GM18868 (cell line): ENCODE measurements at regions not wholly inside any gene's neighbourhood (a gene's known extent, or its start where the extent isn't known, plus 50 kb on each side); places are given as distances from the start of the nearest gene placed in this dataset.
"Not testable (repeated sequence)": the region's sequence is repeated elsewhere in the genome, so short reads cannot be mapped to it uniquely, and the experiment has no call there.

Source experiments
- ATAC-seq: cut with Tn5 transposase; IDR thresholded peaks from one replicate; pipeline ENCODE4 v1.9.1; 2021; ENCODE audit warnings: mild to moderate bottlenecking, moderate library complexity; ENCODE audit not compliant: unreplicated experiment

DNA sequence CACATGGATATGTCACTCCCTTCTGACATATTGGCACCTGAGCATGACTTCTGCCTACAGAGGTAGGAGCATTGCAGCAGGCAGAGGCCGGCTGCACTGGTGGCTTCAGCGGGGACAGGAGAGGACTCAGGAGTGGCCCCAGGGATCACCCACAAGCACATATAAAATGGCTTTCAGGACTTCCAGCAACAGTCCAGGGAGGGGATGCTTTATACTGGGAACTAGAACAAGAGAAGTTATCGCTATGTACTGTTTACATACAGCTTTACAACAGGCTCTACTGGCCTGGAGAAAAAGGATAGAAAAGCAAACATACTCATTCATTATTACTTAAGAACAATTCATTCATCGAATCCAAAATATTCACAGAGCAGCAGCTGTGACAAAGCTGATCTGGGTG lies 337.8 kb downstream of the THBS2 start:
- no peak for ATAC-seq

DNA sequence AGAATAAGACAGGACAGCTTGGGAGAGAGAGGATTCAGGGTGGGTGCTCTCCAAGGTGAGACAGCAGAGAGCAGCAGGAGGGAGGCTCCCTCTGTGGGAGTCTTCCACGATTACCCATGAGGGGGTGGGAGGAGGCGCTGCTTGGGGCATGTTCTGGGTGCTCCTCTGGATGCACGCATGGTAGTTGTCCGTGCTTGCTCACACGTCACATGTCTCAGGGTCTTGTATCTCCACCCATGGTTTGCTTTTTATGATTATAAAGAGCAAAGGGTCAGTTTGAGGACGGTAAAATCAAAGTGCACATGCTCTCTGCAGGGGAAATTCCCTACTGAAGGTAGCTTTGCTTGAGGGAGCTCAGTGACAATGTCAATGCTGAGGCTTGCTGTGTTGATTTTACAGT lies 338.4 kb downstream of the THBS2 start:
- no peak for ATAC-seq

DNA sequence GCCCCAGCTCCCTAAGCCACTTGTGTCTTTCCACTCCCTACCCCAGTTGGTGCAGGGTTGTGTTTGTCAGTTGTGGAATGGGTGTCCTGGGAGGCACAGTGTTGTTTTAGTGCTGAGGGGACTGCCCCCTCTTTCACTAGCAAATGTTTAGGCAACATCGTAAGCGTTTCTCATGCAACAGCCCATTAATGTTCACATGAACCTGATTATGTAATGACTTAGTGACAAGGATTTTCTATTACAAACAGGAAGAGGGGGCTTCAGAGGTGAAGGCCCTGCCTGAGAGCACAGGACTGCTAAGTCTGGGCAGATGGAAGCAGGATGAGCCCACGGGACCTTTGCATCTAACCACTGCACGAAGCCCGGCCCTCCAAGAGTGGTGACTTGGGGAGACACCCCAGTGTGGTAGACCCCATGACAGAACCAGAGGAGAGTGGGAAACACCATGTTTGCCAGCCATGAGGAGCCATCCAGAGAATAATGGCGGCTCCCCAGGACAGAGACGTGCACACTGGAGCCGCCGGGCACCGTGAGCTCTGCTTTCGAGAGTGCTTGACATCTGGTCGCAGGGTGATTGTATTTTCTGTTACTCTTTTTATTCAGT lies 339.7 kb downstream of the THBS2 start:
- no peak for ATAC-seq

DNA sequence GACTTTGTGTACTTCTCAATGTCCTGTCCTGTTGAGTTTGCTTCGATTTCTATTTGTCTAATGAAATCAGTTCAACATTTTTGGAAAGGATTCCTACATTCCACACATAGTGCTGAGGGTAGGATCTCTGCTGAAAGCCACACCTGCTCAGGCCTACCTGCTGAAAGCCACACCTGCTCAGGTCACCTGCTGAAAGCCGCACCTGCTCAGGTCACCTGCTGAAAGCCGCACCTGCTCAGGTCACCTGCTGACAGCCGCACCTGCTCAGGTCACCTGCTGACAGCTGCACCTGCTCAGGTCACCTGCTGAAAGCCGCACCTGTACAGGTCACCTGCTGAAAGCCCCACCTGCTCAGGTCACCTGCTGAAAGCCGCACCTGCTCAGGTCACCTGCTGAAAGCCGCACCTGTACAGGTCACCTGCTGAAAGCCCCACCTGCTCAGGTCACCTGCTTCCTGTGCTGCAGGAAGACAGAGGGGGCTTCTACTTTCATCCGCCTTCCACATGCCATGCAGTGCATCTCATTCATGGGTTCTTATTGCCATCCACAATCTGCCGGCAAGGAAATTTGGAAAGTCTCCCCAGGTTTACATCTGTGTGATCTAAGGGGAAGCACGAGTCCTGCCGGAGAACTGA lies 340.3 kb downstream of the THBS2 start:
- not testable (repeated sequence) for ATAC-seq

DNA sequence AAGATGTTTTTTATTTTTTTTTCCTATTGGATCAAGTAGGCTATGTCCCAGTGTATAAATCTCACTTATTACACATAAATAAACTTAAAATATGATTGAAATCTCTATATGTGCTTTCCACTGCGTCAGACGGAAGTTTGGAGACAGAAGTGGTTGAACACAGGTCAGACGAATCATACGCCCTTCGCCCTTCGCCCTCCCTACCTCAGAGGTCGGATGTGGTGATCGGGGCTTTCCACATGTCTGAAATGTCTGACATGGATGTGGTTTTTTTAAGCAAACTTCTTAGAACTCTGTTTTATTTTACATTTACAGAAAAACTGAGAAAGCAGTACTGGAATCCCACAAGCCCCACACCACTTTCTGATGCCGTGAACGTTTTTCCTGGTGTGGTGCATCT lies 344.4 kb downstream of the THBS2 start:
- no peak for ATAC-seq

DNA sequence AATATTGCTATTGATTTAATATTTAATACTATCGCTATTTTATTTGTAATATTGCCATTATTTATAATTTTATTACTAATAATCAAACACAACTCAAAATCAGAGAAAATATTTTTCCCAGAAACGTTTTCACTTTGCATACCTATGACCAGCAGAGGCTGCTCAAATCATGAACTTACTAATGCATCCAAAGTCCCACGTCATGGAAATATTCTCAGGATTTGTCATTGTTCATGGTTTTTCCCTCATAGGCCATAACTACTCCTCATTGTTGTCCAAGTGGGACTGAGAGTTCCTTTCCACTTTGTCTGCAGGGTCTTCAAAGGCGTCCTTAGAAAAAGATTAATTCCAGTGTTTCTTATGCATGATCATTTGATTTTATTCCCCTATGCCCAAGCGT lies 344.8 kb downstream of the THBS2 start:
- no peak for ATAC-seq

DNA sequence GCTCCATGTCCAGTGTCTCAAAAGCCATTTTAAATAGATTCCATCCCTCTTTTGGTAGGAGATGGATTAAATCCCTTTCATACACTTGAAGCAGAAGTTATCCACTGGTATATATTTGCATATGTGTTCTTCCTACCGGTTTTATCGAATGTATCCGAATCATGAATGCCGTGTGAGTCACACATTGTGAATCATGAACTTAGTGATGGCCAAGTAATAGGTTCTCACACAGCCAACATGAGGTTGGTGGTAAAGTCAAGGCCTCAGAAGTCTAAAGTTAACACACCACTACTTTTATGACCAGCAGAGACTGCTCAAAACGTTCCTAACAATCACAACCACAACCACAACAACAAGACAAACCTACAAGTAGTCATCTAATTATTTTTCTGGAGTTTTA lies 345.5 kb downstream of the THBS2 start:
- ATAC-seq, result no peak

DNA sequence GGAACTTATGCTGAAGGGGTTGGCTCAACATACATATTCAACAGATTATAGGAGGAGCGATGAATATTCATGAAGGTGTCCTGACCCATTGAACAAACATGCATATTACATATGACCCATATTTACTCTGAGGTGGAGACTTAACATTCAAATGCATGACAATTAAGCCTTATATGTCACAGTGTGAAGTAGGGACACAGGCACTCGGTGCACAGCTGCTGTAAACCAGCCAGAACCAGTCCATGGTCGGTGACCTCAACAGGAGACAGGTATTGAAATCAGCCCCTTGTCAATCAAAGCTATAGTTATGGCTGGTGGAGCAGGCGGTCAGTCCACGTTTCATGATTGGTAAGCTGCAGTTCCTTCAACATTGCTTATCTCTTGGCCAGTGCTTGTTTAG lies 347.3 kb downstream of the THBS2 start:
- no peak for ATAC-seq

DNA sequence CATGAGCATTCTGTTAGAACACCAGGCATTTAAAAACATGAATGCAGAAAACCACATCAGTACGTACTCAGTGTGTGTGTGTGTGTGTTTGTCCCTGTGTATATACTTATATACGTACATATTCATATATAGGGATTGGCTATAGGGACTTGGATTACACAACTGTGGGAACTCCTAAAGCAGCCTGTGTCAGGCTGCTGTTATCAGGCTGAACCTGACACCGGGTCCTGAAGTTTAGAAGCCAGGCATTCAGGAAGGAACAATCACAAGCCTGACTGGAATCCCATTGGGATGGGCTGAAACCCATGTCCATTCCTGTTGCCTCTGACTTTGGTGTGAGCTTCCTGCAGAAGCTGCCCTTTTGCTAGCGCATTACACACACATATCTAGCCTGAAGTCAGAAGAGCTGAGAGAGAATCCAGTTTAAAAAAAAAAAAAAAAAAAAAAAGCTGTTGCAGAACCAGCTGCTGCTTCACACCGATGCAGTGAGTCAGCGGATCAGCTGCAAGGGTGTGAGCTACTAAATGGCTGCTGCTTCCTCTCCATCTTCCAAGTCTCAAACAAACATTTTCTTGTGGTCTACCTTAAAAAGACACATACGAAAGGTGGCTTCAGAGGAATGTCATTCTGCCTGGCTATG lies 348.1 kb downstream of the THBS2 start:
- no peak for ATAC-seq

DNA sequence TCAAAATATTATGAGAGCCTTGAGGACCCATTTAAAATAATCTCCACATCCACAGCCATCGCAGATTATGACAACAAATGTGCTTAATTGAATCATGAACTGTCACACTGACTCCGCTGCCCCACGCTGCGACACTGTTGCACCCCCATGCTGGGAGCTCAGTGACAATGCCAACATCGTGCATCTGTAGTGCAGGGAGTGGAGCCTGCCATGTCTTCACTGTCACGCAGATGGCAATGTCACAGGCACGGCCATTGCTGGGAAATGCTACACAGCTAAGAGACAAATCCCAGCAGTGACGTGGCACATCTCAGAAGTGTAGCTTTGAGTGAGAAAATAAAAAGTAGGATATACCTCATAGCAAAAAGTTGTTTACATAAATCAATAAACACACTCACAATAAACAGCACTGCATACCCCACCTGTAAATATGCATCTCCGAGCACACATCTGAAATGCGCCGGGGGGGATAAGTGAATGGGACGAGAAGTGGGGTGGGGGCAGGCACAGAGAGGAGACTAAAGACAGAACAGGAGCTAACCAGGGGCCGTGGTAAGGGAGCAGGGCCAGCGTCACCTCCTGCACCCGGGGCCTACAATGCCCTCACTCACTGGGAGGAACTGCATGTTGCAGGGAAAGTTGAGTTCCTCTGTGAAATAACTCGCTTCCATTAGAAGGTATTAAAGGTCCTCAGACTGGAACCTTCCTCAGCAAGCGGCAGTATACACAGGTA lies 349.9 kb downstream of the THBS2 start:
- ATAC-seq, result no peak

DNA sequence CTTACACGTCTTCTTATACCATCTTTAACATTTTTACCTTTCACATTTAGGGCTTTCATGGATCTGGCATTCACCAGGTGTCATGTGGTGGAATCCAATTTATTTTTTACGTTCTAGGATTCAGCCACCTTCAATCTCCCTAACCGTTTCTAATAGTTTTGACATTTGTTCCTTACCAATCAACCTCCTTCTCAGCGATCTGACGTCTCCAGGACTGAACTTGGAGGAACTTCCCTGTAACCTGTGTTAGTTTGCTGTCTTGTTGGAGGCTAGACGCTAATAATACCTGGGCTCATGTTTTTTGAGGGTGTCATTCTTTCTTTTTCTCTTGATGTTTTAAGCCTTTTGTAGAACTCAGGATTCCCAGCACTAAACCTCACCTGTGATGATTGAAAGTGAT lies 351.6 kb downstream of the THBS2 start:
- no peak for ATAC-seq

DNA sequence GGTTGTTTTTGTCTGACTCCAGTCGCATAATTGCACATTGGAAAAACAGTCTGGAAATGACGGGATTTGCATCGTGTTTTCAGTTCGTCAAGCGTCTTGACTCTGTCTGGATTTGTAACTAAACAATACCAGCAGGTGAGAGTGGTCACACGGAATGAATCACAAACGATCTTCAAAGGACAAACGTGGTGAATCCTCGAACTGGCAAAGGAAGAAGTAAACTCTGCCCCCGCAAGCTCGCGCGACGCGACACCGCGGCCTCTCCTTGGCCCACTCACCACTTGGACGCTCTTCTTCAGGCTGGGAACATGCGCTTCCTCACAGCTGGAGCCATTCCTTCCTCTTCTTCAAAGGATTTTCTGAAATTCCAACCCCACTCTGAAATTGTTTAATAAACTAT lies 352.6 kb downstream of the THBS2 start:
- ATAC-seq, result no peak

DNA sequence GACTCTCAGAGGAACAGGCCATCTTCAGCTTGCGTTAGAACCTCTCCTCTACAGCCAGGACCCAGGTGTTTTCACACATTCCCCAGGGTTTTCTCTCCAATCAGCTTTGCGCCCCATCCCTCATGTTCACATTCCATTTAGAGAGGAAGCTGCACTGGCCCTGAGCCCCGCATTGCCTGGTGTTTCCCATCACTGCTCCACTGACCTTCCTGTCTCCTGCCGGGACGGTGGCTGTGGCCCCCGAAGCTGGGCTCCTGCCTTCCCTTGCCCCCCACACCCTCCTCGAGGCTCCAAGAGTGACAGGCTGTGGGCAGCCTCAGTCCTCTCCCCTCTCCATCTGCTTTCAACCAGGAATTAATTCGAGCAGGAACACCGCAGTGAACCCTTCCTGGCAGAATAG lies 357.3 kb downstream of the THBS2 start:
- no peak for ATAC-seq

DNA sequence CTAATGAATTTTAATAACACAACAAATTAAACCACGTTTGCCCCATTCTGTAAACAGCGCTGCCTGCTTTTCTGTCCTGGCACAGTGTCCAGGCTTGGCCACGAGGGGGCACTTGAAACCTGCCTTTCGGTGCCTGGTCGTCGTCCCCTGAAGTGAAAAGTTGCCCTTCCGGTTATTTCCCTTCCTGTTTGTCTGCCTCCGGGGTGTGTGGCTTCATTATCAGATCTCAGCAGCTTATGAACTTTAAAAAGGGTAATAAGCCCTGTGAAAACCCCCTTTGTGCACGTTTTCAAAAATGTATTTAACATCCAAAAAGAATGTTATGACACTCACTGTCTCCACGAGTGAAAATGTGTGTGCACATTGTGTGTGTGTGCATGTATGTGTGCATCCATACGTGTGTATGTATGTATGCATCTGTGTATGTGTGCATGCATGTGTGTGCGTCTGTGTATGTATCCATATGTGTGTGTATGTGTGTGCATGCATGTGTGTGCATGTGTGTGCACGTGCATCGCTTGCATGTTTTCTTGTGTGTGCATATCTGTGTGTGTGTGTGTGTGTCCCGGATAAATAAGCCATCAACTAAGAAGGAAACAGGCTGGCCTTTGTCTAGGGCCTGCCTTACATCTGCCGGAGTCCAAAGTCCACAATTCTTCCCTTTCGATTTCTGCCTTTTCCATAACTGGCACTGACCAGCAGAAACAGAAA lies 358.4 kb downstream of the THBS2 start:
- peak; percentile 100 for ATAC-seq

DNA sequence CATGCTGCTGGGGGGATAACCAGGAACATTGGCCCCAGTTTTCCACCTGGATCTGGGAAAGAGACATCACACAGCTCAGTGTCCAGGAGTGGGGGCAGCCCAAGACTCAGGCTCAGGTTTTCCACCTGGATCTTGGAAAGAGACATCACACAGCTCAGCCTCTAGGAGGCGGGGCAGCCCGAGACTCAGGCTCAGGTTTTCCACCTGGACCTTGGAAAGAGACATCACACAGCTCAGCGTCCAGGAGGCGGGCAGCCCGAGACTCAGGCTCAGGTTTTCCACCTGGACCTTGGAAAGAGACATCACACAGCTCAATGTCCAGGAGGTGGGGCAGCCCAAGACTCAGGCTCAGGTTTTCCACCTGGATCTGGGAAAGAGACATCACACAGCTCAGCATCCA lies 361.6 kb downstream of the THBS2 start:
- ATAC-seq, result no peak

DNA sequence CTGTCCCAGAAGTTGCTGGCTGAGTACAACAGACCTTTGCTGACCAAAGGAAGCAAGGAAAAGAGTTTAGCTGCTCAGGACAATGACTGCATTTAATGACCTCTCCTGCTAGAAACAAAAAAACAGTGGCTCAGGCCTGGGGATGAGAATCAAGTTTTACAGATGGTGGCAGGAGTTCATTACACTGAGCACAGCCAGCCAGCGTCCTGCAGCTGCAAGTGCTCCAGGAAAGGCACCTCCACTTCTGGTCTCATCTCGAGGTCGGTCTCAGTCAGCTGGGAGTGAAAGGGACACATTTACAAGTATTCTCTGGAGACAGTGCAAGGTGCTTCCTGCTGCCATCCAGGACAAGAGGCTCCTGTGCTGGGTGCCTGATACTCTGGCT lies 362.7 kb downstream of the THBS2 start:
- no peak for ATAC-seq

DNA sequence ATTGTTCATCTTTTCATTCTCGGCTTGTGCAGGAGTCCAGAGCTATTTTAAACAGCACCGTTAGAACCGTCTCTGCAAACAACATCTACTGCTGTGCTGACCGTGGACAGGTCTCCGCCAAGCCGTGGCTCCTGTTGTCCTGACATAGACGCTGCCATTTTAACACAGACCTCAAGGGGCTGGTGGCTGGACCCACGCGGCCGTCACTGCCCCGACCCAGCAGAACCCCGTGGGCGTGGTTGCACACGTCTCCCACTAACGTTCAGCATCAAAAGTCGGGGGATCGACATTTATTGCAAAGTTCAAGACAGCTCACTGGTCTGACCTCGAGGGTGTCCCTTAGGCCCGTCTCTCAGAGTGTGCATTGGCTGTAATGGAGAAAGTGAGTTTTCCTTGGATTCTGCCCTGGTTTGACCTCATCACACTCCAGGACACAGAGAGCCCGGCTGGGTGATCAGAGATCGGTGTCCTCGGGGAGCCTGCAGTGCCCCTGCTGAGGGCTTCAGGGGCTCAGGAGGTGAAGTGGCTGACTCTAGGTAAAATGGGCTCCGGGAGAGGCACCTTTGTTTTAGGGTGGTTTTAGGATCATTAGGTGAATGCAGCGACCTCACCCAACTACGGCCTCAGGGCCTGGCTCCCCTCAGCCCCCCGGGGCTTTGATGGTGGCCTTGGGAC lies 363.2 kb downstream of the THBS2 start:
- no peak for ATAC-seq

DNA sequence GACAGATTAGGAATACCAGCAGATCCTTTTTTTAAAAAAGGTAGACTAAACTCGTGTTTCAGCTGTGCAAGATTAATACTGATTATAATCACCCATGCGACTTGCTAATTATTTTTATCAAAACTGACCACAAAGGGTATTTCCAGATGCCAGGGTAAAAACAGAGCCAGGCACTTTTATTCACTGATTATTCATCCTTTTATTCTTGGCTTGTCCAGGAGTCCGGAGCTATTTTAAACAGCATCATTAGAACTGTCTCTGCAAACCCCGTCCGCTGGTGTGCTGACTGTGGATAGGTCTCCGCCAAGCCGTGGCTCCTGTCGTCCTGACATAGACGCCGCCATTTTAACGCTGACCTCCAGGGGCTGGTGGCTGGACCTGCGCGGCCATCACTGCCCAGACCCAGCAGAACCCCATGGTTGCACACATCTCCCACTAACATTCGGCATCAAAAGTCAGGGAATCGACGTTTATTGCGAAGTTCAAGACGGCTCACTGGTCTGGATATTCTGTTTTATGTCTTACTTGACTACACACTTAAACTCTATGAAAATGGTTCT lies 364.8 kb downstream of the THBS2 start:
- no peak for ATAC-seq

DNA sequence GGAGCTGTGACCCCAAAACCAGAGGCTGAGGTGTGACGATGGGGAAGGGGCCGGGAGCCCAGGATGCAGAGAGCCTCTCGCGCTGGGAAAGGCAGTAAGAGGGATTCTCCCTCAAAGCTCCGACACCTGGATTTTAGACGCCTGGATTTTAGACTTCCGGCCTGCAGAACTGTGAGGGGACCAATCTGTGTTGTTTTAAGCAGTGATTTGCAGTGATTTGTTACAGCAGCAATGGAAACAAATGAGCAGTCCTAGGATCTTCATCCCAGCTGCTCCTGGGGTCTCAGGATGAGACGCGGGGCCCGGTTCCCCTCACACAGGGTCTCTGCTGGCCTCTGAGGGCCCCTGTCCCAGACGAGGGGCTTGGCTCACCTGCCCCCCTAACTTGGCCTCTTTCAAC lies 365.5 kb downstream of the THBS2 start:
- no peak for ATAC-seq

DNA sequence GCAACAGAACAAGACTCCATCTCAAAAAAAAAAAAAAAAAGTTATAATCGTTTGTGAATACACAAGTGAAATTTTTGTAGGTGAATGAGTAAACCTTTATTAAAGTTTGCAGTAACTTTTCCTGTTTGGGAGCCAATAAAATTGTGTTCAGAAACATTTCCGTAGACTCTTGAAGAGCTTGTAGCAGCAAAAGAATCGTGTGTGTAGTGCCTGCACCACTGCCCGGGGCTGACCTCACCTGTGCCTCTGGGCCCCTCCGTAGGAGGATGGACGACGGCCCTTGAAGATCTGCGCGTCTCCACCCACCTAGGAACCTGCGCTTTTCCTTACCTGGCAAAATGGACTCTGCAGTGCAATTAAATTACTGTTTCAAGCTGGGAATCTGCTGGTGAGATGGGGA lies 366.0 kb downstream of the THBS2 start:
- no peak for ATAC-seq

DNA sequence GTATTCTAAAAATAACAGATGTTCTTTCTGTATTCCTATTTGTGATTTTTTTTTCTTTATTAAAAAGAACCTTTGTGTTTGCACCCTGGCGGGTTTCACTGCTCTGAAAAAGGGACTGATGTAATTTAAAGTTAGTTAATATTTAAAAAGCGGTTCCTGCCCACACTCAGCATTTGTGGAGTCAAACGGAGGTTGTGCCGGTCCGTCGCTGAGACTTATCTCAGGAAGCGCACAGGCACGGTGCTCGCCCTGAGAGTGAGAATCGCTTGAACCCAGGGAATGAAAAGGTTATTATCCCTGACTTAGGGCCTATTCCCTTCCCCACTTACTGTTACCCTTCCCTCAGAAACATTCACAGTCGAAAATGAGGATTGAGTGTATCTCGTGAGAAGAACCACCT lies 366.7 kb downstream of the THBS2 start:
- no peak for ATAC-seq
